OCI-LY3 (cell line): ENCODE measurements at regions not wholly inside any gene's neighbourhood (a gene's known extent, or its start where the extent isn't known, plus 50 kb on each side); places are given as distances from the start of the nearest gene placed in this dataset.

Experiments used
- CTCF ChIP-seq: fragments of 200-600, 300-600 bp; sonication (generic); IDR thresholded peaks from 2 replicates; pipeline ENCODE4 v1.5.1; 2014; ENCODE audit warnings: antibody characterized with exemption, low read length, low read depth
- EZH2phosphoT487 ChIP-seq: fragments of 200-600 bp; shearing (Covaris generic); IDR thresholded peaks from 2 replicates; pipeline ENCODE4 v1.6.1; 2018; ENCODE audit warnings: antibody characterized with exemption, mixed run types, low read depth

- no peak for TF ChIP-seq CTCF
- TF ChIP-seq EZH2phosphoT487: no peak
Observed at GRCh38 chr6:134750669-134751068, 199.2 kb downstream of the ALDH8A1 start.
